ENCODE measurements at regions not wholly inside any gene's neighbourhood (a gene's known extent, or its start where the extent isn't known, plus 50 kb on each side); places are given as distances from the start of the nearest gene placed in this dataset.

- no peak for TF ChIP-seq CTCF (IDR thresholded peaks at IDR 0.05 in 8 of 11, conservative IDR thresholded peaks at IDR 0.05 in 3 of 11)
- no peak for TF ChIP-seq POLR2A (IDR thresholded peaks at IDR 0.05)
Observed at GRCh38 chr22:48504519-48505140, 1323.0 kb downstream of the BRD1 start.

Data from spleen (tissue), 7 donors.